ELR (cell line): ENCODE measurements at regions not wholly inside any gene's neighbourhood (a gene's known extent, or its start where the extent isn't known, plus 50 kb on each side); places are given as distances from the start of the nearest gene placed in this dataset.

Source experiments
- DNase-seq: peaks from one replicate; pipeline ENCODE4 v3.0.0-alpha.2; 2015; ENCODE audit warnings: low read depth

GRCh38 chr10:78759456-78760120, 309.2 kb upstream of the ZMIZ1 start:
- DNase-seq = no peak

- DNase-seq = no peak
These were observed 308.1 kb upstream of the ZMIZ1 start for GRCh38 chr10:78760463-78761310.

- DNase-seq = no peak
These were observed 307.4 kb upstream of the ZMIZ1 start for GRCh38 chr10:78761311-78761781.

- DNase-seq = no peak
These were observed 306.6 kb upstream of the ZMIZ1 start for GRCh38 chr10:78762086-78762630.

- DNase-seq = no peak
These were observed 305.5 kb upstream of the ZMIZ1 start for GRCh38 chr10:78763234-78763633.

GRCh38 chr10:78763651-78764395, 304.9 kb upstream of the ZMIZ1 start:
- no peak for DNase-seq

GRCh38 chr10:78764436-78764835, 304.3 kb upstream of the ZMIZ1 start:
- DNase-seq = no peak

- no peak for DNase-seq
These were observed 303.8 kb upstream of the ZMIZ1 start for GRCh38 chr10:78764846-78765430.

- no peak for DNase-seq
These were observed 302.9 kb upstream of the ZMIZ1 start for GRCh38 chr10:78765726-78766335.

GRCh38 chr10:78766603-78767002, 302.2 kb upstream of the ZMIZ1 start:
- DNase-seq = no peak

- no peak for DNase-seq
These were observed 300.5 kb upstream of the ZMIZ1 start for GRCh38 chr10:78768041-78768835.

- no peak for DNase-seq
These were observed 299.9 kb upstream of the ZMIZ1 start for GRCh38 chr10:78768876-78769275.

GRCh38 chr10:78769526-78769925, 299.2 kb upstream of the ZMIZ1 start:
- DNase-seq = no peak

- no peak for DNase-seq
These were observed 298.3 kb upstream of the ZMIZ1 start for GRCh38 chr10:78770167-78771090.

- no peak for DNase-seq
These were observed 297.5 kb upstream of the ZMIZ1 start for GRCh38 chr10:78771260-78771659.

- no peak for DNase-seq
These were observed 296.8 kb upstream of the ZMIZ1 start for GRCh38 chr10:78771808-78772455.

- DNase-seq = no peak
These were observed 296.3 kb upstream of the ZMIZ1 start for GRCh38 chr10:78772486-78772885.

- DNase-seq = no peak
These were observed 295.7 kb upstream of the ZMIZ1 start for GRCh38 chr10:78772986-78773530.

- no peak for DNase-seq
These were observed 294.2 kb upstream of the ZMIZ1 start for GRCh38 chr10:78774614-78774998.
